Retinal pigment epithelial cell (primary cell): ENCODE measurements at regions not wholly inside any gene's neighbourhood (a gene's known extent, or its start where the extent isn't known, plus 50 kb on each side); places are given as distances from the start of the nearest gene placed in this dataset.

Source experiments
- DNase-seq: peaks from one replicate; pipeline ENCODE4 v3.0.0-alpha.2; 2010; ENCODE audit warnings: low read depth
- H3K4me3 ChIP-seq: 2 replicates; pipeline ENCODE4 v1.5.1; 2011; ENCODE audit warnings: mild to moderate bottlenecking, low read length, control low read depth, moderate library complexity
- CTCF ChIP-seq: conservative IDR thresholded peaks from 2 replicates; pipeline ENCODE4 v1.5.1; 2011; ENCODE audit warnings: low read depth, low read length, control low read depth, inconsistent platforms

- no peak for TF ChIP-seq CTCF
- no peak overlapping the region for H3K4me3 ChIP-seq
- DNase-seq, result no peak
Observed at GRCh38 chr4:166335256-166335938, 462.4 kb downstream of the TLL1 start.

- H3K4me3 ChIP-seq, result no peak overlapping the region
- DNase-seq, result no peak
- no peak for TF ChIP-seq CTCF
Observed at GRCh38 chr4:166341992-166342391, 469.0 kb downstream of the TLL1 start.

GRCh38 chr4:166363198-166363597 is 490.2 kb downstream of the TLL1 start:
- TF ChIP-seq CTCF, result no peak
- DNase-seq, result no peak
- no peak overlapping the region for H3K4me3 ChIP-seq

- no peak overlapping the region for H3K4me3 ChIP-seq
- no peak for DNase-seq
- TF ChIP-seq CTCF, result no peak
Observed at GRCh38 chr4:166366012-166366411, 493.0 kb downstream of the TLL1 start.

GRCh38 chr4:166377578-166377977 is 504.5 kb downstream of the TLL1 start:
- no peak overlapping the region for H3K4me3 ChIP-seq
- no peak for TF ChIP-seq CTCF
- no peak for DNase-seq

GRCh38 chr4:166386491-166387360 is 513.7 kb downstream of the TLL1 start:
- DNase-seq, result no peak
- no peak for TF ChIP-seq CTCF
- H3K4me3 ChIP-seq, result no peak overlapping the region

- H3K4me3 ChIP-seq, result no peak overlapping the region
- TF ChIP-seq CTCF, result no peak
- no peak for DNase-seq
Observed at GRCh38 chr4:166391501-166391900, 518.5 kb downstream of the TLL1 start.
